ENCODE measurements at regions not wholly inside any gene's neighbourhood (a gene's known extent, or its start where the extent isn't known, plus 50 kb on each side); places are given as distances from the start of the nearest gene placed in this dataset.

DNA sequence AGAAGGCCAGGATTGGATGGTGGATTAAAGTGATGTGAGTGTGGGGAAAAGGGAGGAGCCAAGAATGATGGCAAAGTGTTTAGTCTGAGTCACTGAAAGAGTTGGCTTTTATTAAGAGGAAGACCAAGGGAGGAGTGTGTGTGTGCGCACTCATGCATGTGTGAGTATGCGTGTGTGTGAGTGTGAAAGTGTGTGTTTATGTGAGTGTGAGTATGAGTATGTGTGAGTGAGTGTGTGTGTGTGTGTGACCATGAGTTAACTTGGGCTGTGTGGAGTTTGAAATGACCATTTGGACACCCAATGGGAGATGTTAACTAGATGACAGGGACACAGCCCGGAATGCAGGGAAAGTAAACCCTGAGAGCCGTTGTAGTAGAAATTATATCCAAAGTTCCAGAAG lies 57.6 kb upstream of the EYA2 start:
- Histone ChIP-seq H3K4me3 (ENCODE audit: insufficient read depth, low read depth, low read length) (no peak overlapping the region), H3K27me3 (ENCODE audit: control insufficient read depth, insufficient read depth, low read length) (0 out of 2 replicates have a peak, but pooled peaks cover 1% of the 10 kb centered on the region), H3K4me1 (ENCODE audit: control insufficient read depth, insufficient read depth, low read length) (peaks cover 10% of the 10 kb centered on the region), H3K4ac (ENCODE audit: low read depth, low read length) (no peak overlapping the region; the same call in 1 of the 2 replicates), H3K9me1 (ENCODE audit: insufficient read depth, low read length) (peaks cover 6% of the 10 kb centered on the region), H3K27ac (ENCODE audit: insufficient read depth, low read length) (no peak overlapping the region), H3K9me3 (ENCODE audit: control insufficient read depth, insufficient read depth, low read length) (no peaks in the 10 kb centered on the region), H2BK120ac (ENCODE audit: low read depth, low read length) (no peak overlapping the region), H2AK5ac (ENCODE audit: low read depth, low read length) (0 out of 2 replicates have a peak overlapping the region, but pooled peaks have one; percentile 56), H2AK9ac (replicated peaks; ENCODE audit: low read depth, low read length, poor library complexity) (no peak overlapping the region), H4K91ac (ENCODE audit: insufficient read depth, low read depth, low read length) (0 out of 2 replicates have a peak overlapping the region, but pooled peaks have one; percentile 9), H3K4me2 (ENCODE audit: low read depth, low read length) (no peak overlapping the region), H3K9ac (ENCODE audit: low read depth, low read length) (no peak overlapping the region), H2BK5ac (ENCODE audit: low read depth, low read length, poor library complexity, severe bottlenecking) (no peak overlapping the region), H2BK20ac (ENCODE audit: low read depth, low read length) (peak overlapping the region; percentile 40; the same call in 1 of the 2 replicates), H2BK15ac (ENCODE audit: low read depth, low read length) (peak overlapping the region; percentile 91; the same call in 2 of the 3 replicates), H3K14ac (replicated peaks; ENCODE audit: low read depth, low read length) (peak overlapping the region; percentile 70; the same call in 1 of the 2 replicates), H3K56ac (ENCODE audit: extremely low read depth, insufficient read depth, low read length) (no peak overlapping the region), H3K18ac (ENCODE audit: low read depth, low read length) (no peak overlapping the region), H4K5ac (ENCODE audit: low read depth, low read length) (no peak overlapping the region), H3K36me3 (ENCODE audit: control insufficient read depth, insufficient read depth, low read length) (no peaks in the 10 kb centered on the region), H3K23ac (ENCODE audit: low read depth, low read length) (peak overlapping the region; percentile 87), H4K20me1 (ENCODE audit: insufficient read depth, low read length) (no peaks in the 10 kb centered on the region), H4K8ac (ENCODE audit: low read depth in 2 of 2, low read length in 2 of 2) (peak overlapping the region in 1 of 2 experiments; percentile 70; a peak in 2 of 4 replicates), H2AFZ (replicated peaks; ENCODE audit: low read length, poor library complexity) (no peak overlapping the region), H3K79me1 (ENCODE audit: low read depth in 1 of 2, low read length in 2 of 2) (no peaks in the 10 kb centered on the region)
- in situ Hi-C loops (cut with MboI; ENCODE audit: low sequenced_read_pairs) = no loop called here
- intact Hi-C loops (cut with micrococcal nuclease) = no loop called here
- POLR2A ChIA-PET (ENCODE audit: unreplicated experiment) = no interaction called here
- no TSS peak for BruUV-seq (replicated peaks)
- DNase-seq = peak; percentile 13
- ATAC-seq (ENCODE audit: low read depth) = no peak
- CTCF ChIA-PET = no interaction called here
- TF ChIP-seq FOS (IDR thresholded peaks at IDR 0.05; ENCODE audit: low read depth, low read length) (no peak), RCOR1 (IDR thresholded peaks at IDR 0.05; ENCODE audit: insufficient replicate concordance, low read length) (no peak), RFX5 (IDR thresholded peaks at IDR 0.05; ENCODE audit: low read depth, low read length) (no peak), CHD1 (IDR thresholded peaks at IDR 0.05; ENCODE audit: low read depth, low read length) (no peak), MXI1 (IDR thresholded peaks at IDR 0.05; ENCODE audit: borderline replicate concordance, low read depth, low read length) (no peak), POLR2A (IDR thresholded peaks at IDR 0.05; ENCODE audit: low read depth, low read length) (no peak), NFE2L2 (IDR thresholded peaks at IDR 0.05; ENCODE audit: low read depth, low read length) (no peak)
- TF ChIP-seq, protein P1, sequence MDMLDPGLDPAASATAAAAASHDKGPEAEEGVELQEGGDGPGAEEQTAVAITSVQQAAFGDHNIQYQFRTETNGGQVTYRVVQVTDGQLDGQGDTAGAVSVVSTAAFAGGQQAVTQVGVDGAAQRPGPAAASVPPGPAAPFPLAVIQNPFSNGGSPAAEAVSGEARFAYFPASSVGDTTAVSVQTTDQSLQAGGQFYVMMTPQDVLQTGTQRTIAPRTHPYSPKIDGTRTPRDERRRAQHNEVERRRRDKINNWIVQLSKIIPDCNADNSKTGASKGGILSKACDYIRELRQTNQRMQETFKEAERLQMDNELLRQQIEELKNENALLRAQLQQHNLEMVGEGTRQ (IDR thresholded peaks at IDR 0.05; ENCODE audit: low read depth, low read length) = no peak
- 86 to 100% methylated on average over 1 of the region's 4 CpGs for WGBS, 2 experiments (ENCODE audit: extremely low coverage in 2 of 2, insufficient read length in 1 of 2)
- dilution Hi-C loops (cut with HindIII; ENCODE audit: low sequenced_read_pairs, unreplicated experiment) = no loop called here
